ENCODE measurements at regions not wholly inside any gene's neighbourhood (a gene's known extent, or its start where the extent isn't known, plus 50 kb on each side); places are given as distances from the start of the nearest gene placed in this dataset.

DNA sequence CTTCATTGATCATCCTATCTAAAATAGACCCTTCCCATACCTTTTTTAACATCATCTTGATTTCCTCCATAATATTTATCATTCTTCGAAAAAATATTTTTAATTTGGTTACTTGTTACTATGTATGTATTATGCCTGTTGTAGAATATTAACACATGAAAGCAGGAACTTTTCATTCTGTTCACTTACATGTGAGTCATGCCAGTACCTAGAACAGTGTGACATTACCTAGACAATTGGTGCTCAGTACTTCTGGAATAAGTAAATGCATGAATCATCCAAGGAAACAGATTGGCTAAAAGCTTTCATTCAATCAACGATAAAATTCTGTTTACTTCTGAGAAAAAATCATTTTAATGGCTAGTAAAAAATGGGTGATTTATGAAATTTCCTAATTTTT is 76.4 kb downstream of the CXXC4 start:
- DNase-seq, result no peak

DNA sequence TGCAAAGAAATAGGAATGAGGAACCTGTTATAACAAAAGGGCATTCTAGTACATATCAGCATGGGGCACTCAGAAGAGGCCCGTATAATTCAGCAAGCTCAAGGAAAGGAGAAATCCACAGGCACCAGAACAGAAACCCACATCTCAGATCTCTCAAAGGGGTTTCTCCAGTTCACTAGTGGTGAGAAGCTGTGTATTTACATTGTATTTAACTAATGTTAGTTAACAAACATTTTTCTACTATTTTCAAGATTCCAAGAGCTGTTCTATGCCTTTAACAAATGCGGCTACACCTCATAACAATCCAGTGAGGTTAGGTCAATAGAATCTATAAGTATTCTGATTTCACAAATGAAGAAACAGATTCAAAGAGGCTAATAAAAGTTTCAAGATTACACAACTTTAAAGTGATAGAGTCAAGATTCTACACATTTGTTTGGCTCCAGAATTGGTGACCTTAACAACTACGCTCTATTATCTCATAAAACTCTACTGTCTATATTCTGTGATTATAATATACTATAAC is 77.3 kb downstream of the CXXC4 start:
- no peak for DNase-seq

DNA sequence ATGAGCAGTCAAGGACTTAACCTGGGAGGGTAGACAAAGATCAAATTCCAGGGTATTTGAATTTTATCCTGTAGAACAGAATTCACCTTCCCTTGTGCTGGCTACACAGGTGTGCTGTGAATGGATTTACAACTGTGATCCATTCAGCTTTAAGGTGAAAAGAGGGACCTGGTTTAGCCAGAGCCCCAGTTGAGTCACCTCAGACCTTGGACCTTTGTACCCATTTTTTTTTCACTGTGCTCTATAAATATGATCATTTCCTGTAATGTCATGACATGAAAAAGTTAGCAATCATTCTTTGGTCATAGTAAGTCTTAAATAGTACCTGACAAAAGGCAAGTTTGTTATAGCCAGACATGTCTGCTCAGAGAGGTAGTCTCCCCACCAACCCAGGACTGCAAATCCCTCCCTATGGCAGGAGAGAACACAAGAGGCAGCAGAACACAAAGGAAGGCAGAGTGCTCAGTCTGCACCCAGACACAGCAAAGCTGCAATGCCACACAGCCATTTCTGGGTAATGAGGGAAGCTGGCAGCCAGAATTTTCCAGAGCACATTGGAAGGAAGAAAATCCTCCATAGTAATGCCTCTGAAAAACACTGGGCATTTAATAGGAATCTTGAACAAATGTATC is 77.9 kb downstream of the CXXC4 start:
- DNase-seq, result no peak

DNA sequence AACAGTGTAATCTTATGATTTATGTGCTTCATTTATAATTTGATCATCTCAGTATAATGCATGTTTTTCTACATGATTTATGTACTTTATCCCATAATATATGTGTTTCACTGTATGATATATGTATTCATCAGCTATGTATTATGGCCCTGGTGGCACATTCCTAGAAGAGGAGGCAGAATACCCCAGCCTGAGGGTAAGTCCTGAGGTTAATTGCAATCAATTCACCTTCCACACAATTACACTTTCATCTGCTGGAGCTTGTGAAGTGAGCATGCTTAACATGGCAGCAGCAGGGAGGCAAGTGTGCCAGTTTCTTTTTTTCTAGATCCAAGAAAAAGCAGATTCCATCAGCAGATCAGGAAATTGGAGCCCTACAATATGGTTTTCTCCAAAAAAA is 81.2 kb downstream of the CXXC4 start:
- no peak for DNase-seq

DNA sequence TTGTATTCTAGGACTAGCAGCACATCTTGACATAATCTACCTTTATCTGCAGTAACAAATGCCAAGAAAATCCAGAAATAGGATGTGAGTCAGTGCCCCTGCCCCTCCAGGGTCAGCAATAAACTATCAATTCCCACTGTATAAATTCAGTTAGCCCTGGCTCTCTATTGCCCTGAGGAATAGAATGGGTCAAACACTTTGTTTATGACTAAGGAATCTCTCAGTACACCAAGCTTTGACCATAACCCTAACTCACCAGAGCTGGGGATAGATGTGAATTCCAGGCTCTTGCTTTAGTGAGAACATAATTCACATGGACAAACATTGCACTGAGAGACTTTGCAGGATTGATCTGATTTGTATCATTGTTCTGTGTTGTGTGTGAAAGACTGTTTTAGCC is 82.3 kb downstream of the CXXC4 start:
- no peak for DNase-seq

DNA sequence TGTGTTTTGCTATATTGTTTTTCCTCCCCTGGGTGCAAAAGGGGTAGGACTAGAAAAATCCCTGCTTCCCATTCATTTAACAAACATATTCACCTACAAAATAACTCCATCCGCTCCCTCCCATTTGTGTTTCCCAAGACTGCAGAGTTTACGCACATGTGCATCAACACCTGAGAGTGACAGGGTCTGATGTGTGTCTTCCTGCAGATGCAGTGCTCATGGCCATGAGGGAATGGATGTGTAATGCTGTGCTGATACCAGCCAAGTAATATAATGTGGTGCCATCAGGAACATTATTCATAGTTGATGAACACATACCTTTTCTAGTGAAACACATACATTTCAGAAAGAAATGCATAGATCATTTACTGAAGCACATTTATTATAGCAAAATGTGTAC is 83.2 kb downstream of the CXXC4 start:
- DNase-seq, result no peak

DNA sequence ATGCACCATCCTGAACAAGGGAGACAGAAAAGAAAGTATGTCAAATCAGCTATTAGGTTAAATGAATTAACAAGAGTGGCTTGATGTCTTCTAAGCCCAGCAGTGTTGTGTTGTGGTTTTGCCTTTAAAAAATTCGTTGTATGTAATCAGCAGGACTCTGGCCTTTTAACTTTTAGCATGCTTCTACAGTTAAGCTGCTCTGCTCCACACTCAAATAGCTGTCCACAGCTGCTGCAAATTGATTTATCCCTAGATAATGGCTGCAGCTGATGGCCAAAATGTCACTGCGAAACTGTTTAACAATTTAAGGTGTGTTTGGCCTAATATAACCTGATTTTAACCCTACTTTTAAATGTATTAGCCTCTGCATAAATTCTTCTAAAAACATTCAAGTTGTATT is 85.8 kb downstream of the CXXC4 start:
- no peak for DNase-seq

DNA sequence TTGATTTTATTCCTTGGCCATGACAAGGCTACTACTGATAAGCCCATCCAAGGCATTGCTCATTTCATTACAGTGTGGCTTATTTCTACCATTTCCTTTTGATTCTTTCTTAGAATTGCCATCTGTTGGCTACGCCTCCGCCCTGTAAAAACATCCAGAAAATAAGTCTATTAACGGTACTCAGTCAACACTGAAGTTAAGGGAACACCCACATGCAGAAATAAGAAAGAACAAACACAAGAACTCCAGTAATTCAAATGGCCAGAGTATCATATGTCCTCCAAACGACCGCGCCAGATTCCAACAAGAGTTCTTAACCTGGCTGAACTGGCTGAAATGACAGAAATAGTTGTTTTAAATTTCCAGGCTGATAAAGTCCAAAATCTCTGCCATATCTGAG is 90.3 kb downstream of the CXXC4 start:
- DNase-seq, result no peak

DNA sequence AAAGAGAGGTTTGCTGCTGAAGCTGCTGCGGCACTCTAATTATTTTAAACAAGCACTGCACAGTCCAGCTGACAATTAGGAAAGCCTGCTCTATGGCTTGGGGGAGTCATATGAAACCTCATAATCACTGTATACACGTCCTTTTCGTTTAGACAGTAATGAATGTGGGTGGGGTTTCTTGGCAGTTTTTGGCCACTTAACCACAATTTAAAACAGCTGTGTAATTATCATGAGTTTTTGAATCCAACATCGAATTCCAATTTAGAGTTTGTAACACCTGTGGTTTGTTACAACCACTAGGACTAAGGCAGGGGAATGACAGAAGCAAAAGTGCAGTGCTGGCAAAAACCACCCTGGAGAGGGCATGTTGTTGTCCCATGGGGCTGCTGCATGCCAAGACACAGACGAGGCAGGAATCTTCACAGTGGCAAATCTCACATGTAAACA is 99.5 kb downstream of the CXXC4 start:
- peak; percentile 67 for DNase-seq

DNA sequence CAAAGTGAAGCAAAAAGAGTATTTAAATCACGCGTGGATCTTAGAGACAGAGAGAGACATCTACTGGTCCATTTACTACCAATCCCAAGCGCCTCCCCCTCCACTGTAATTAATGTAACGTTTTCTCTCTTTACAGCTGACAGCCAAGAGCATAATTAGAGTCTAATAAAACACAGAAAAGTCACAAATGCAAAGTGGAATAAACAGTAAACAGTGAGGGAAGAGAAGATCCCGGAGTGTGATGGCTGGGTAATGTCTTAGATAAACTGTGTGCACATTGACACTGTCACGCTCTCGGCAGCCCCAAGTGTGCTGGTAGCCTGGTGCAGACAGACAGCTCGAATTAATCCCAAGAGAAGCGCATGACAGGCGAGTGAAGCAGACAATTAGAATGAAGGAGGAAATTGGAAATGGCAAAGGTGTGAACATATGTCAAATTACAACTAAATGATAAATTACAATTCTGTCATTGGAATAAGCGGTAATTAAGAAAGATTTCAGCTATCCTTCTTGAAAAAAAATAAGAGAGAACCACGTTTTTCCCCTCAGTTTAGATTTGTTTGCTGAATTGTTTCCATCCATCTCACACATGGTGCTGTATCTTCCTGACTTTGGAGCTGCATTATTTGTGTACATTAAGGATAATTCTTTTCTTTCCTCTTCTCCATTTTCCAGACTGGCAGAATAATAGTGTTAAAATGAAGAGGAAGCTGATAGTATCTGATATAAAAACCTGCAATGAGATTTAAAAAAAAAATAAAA is 100.1 kb downstream of the CXXC4 start:
- DNase-seq, result peak; percentile 54

DNA sequence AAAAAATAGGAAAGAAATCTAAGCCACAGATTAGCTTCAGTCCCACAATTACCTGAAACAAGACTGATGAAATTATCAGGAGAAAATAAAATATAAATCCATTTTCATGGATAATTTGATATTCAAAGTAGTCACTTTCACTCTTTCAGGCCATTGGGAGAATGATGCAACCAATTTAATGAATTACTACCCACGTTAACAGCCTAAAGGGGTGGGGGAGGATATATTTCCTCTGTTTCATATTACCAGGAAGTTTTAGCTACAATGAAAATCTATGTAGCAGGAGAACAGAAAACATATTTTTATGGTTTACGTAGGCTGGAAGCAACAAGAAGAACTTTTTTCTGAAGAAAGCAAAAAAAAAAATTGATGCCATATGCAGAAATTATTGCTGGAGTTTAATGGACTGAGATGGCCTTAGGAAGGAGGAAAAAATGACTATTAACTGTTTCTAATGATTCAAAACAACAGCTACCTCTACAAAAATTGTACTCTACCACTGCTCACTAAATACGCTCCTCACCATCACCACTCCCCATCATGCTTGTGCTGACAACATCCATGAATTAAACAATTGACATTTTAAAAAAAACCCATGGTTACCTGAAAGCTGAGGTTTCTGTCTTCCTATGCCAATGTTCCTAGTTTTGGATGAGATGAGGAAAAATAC is 100.9 kb downstream of the CXXC4 start:
- DNase-seq, result no peak

DNA sequence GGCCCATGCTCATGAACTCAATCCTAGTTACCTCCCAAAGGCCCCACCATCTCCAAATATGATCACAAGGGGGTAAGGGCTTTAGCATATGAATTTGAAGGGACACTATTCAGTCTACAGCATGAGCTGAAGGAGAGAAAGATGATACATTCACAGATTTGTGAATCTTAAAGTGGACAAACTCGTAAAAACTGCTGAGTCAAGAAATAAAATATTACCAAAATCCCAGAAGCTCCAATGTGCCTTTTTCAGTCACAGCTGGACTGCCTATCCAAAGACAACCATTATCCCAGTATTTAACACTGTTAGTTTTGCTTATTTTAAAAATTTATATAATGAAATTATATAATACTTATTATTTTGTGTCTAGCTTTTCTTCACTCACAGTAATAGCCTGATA is 109.0 kb downstream of the CXXC4 start:
- DNase-seq, result no peak

DNA sequence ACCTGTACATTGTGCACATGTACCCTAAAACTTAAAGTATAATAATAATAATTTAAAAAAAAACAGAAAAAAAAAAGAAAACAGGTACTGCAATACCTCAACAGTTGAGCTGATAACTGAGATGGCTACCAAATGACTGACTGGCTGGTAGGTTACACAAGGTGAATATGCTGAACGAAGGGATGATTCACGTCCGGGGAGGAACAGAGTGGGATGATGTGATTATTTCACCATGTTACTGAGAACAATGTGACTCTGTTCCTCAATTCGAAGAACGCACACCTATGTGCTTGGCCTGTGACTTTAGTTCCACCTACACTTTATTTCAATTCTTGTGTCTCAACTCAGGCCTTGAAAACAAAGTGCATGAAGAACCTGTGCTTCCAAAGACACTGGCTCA is 111.7 kb downstream of the CXXC4 start:
- no peak for DNase-seq

DNA sequence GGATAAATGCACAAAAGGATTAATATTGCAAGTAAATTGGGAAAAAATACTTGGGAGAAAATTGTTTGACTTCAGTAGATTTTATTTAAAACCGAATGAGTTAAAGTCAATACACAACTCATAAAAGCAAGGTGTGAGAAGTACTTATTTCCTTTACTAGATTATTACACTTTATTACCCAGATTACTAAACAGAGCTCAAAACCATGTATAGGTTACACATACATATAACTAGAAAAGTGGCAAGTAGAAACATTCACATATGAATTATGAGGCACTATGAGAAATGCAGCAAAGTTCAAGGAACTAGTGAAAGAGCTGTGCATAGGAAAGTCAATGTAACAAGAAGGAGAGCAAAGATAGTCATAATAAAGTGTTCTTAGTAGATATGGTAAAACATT is 113.0 kb downstream of the CXXC4 start:
- no peak for DNase-seq

DNA sequence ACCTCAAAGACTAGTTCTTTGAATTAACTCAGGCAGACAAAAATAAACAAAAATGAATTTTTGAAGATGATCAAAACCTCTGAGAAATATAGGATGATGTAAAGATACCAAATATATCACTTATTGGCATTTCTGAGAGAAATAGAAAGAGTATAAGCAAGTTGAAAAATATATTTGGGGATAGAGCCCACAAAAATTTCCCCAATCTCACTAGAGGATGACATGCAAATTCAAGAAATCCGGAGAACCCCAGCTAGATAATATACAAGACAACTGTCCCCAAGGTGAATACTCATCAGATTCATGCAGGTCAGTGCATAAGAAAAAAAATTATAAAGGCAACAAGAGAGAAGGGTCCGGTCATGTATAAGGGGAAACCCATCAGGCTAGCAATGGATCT is 129.1 kb downstream of the CXXC4 start:
- DNase-seq, result no peak

DNA sequence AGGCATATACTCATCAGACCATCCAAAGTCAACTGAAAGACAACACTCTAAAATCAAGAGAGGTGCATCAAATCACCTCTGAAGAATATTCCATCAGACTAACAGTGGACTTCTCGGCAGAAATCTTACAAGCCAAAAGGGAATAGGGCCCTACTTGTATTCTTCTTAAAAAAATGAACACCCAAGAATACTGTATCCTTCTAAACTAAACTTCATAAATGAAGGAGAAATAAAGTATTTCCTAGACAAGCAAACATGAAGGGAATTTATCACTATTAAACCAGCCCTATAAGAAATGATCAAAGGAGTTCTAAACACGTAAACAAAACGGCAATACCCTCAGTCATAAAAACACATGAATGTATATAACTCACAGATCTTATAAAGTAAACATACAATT is 141.2 kb downstream of the CXXC4 start:
- no peak for DNase-seq

DNA sequence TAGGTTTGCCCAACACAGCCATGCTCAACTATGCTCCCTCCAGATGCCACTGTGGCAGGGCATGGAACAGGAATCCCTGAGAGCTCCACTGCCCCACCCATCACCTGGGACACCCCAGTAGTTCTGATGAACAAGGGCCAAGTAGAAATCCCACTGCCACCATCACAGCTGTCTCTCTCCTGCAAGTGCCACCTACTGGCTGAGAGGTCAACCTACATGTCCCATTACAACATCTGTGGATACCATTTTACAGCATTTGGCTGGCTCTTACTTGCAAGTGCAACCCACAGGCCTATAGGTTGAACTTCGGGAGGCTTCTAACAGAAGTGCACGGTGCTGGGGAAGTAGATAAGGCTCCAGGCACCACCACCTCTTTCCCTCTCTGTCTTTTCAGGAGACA is 142.5 kb downstream of the CXXC4 start:
- DNase-seq, result no peak

DNA sequence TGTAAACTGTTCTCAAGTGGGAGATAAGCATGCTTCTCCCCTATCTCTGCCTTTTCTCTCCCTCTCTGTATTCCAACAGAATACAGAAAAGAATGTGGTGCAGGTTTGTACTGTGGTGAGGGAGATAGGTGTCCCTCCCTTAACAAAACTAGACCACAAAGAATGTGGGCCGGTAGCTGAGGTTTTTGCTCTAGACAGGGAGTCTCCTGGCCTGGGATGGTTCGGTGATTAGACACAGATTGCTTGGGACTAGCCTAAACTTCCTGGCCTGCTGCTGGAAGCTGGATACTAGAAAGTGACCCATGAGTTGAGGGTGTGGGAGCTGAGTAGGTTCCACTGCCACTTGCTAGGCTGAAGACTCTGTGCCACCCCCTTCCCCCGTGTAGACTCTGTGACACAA is 143.0 kb downstream of the CXXC4 start:
- no peak for DNase-seq

DNA sequence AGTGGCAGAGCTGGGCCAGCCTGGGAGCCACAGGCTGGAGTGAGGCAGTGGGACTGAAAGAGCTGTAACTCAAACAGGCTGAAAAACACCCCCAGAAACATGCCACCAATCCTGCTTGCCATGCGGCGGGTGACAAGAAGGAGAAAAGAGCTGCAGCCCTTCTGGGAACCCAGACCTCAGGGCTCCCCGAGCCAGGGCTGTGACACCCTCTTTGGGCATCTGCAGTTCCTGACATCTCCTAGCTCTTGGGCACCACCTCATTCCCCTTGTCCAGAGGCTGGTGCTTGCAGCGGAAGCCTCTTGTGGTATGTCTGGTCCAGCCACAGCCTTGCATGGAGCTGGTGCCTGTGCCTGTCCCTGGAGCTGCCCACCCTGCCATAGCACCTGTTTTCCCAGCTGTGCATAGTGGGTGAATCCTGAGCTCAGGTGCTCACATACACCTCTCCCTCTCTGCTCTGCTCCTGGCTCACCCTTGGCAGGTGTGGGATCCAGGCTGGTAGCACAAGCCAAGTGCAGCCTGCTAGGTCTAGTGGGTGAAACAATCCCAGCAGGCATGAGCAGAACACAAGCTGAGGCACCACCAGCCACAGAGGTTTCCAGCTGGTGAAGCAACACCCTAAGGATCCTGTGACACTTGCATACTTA is 149.0 kb downstream of the CXXC4 start:
- no peak for DNase-seq

DNA sequence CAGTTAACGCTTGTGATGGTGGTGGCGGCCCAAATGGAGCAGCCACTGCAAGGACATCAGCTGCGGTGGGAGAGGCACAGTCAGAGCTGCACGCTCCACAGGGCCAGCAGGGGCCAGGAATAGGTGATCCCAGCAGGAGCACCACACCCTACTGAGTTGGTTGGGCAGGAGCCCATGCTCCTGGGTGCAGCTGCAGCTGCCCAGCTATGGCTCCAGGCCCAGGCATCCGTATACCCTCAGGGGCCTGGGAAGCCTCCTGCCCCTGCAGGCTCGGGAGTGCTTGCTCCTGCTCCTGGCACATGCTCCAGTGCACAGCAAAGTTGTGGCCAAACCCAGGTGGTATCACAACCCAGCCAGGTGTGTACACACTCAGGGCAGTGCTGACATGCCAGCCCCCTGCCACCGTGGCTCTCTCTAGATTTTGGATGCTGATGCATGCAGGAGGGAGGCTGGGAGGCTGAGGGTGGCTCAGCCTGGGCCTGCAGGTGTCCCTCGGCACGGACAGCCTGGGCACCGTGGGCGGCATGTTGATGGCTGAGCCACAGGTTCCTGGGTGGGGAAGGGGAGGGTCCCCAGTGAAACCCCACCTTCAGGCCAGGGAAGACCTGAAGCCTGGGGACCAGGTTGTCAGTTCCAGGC is 150.2 kb downstream of the CXXC4 start:
- DNase-seq, result no peak

DNA sequence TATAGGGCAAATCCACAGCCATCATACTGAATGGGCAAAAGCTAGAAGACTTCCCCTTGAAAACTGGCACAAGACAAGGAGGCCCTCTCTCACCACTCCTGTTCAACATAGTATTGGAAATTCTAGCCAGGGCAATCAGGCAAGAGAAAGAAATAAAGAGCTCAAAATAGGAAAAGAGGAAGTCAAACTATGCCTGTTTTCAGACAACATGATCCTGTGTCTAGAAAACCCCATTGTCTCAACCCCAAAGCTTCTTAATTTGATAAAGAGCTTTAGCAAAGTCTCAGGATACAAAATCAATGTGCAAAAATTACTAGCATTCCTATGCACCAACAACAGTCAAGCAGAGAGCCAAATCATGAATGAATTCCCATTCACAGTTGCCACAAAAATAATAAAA is 160.3 kb downstream of the CXXC4 start:
- DNase-seq, result no peak

DNA sequence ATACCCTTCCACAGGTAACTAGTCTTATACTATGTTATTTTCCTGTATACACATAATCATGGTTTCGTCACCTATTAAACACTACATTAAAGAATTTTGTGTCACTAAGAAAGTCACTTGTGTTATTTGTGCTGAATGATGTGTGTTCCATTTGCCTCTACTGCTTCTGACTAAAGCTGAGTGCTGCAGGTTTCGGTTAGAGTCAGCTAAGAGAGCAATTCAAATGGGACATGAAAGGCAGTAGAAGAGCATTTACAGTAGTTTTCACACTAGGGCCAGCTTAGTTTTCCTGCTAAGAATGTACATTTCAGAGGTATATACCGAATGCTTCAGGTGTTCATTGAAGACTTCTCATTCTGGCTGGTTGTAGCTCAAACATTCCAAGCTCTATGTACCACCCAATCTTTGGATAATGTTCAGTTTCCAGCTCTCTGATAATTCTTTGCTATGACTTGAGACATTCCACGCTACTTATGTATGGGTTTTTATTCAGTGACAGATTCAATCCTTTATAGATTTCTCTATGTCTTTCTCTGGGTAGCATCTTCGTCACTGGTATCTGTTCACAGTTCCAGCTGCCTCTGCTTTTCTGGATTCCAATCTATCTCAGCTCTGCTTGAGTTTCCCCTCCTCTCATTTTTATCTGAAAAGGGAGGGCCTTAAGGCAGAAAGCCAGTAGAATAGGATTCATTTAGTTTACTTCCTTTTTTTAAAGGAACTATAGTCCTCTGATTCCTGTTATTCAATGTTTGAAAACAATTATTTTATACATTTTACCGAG is 164.4 kb downstream of the CXXC4 start:
- DNase-seq, result no peak
